ENCODE measurements at regions not wholly inside any gene's neighbourhood (a gene's known extent, or its start where the extent isn't known, plus 50 kb on each side); places are given as distances from the start of the nearest gene placed in this dataset.

DNA sequence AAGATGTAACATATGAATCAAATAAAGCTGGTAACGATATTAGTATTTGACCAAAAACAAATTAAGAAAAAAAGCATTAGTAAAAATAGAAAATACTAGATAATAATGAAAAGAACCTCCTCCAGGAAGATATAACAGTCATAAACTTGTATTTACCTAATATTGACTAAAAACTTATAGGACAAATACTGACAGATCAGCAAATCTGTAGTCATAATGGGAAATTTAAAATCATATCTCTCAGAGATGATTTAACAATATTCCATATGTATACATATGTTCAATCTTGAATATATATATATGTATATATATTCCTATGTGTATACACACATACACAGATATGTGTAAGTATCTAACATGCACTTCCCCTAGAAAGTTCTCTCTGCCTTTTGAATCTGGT lies 52.0 kb upstream of the FGGY start:
- DNase-seq (ENCODE audit: low spot score) = no peak
